Gastrocnemius medialis (tissue), 4 donors: ENCODE measurements at regions not wholly inside any gene's neighbourhood (a gene's known extent, or its start where the extent isn't known, plus 50 kb on each side); places are given as distances from the start of the nearest gene placed in this dataset.

Experiments
- ATAC-seq, 2 donors: fragments of 150-250 bp; one replicate each; pipeline ENCODE4 v1.9.1; 2016
- DNase-seq, 2 donors: peaks; one replicate each; pipeline ENCODE4 v3.0.0-alpha.2; 2019
- H3K27ac ChIP-seq, 4 donors: fragments of 200-600 bp; sonication (generic); 1 replicate in 1 of 4; 2 replicates in 3 of 4; pipeline ENCODE4 v1.5.1; 2016 to 2018; ENCODE audit warnings: mild to moderate bottlenecking in 2 of 4, moderate library complexity in 1 of 4
- H3K27me3 ChIP-seq, 3 donors: fragments of 200-600 bp; sonication (generic) in 2 of 3; 1 replicate in 1 of 3; 2 replicates in 2 of 3; pipeline versions ENCODE4 v1.5.1 to v1.6.0; 2016 to 2019; ENCODE audit warnings: mild to moderate bottlenecking in 1 of 3, moderate library complexity in 1 of 3
- H3K36me3 ChIP-seq, 2 donors: fragments of 200-600 bp; sonication (generic) in 1 of 2; one replicate each; pipeline ENCODE4 v1.5.1; 2017 to 2018
- H3K4me1 ChIP-seq, 2 donors: fragments of 200-600 bp; sonication (generic) in 1 of 2; one replicate each; pipeline ENCODE4 v1.5.1; 2016 to 2017; ENCODE audit warnings: mild to moderate bottlenecking in 2 of 2
- H3K4me3 ChIP-seq, 4 donors: fragments of 200-600 bp; sonication (generic) in 3 of 4; 1 replicate in 1 of 4; 2 replicates in 3 of 4; pipeline ENCODE4 v1.5.1; 2016 to 2019; ENCODE audit warnings: mild to moderate bottlenecking in 2 of 4
- H3K9me3 ChIP-seq, 3 donors: fragments of 200-600 bp; sonication (generic) in 2 of 3; 1 replicate in 1 of 3; 2 replicates in 2 of 3; pipeline ENCODE4 v1.5.1; 2016 to 2019
- POLR2A ChIP-seq, 2 donors: fragments of 450-650 bp; IDR thresholded peaks; one replicate each; pipeline ENCODE4 v1.6.1; 2017; ENCODE audit warnings: antibody characterized with exemption in 2 of 2, mild to moderate bottlenecking in 2 of 2, moderate library complexity in 2 of 2
- in situ Hi-C, 4 donors: fragments of 200-750 bp; cut with MboI; loops; one replicate each; pipeline versions ENCODE4 v1.15.0 to v1.8.0; 2017; ENCODE audit warnings: low sequenced_read_pairs in 4 of 4
- intact Hi-C: fragments of 100-400 bp; cut with DNase I; formaldehyde crosslinking; loops from one replicate; pipeline ENCODE4 v1.15.1; 2023; ENCODE audit warnings: low total_unique reads
- TF ChIP-seq, protein P1 (sequence below), 5 experiments: fragments of 450-650 bp in 3 of 5; fragments of 200-600 bp in 2 of 5; sonication (generic) in 2 of 5; IDR thresholded peaks in 4 of 5; conservative IDR thresholded peaks in 1 of 5; 1 replicate in 4 of 5; 2 replicates in 1 of 5; pipeline ENCODE4 v1.5.1; 2016 to 2019; ENCODE audit warnings: antibody characterized with exemption in 5 of 5, mild to moderate bottlenecking in 3 of 5, moderate library complexity in 3 of 5

- Histone ChIP-seq H3K4me1 (no peaks in the 10 kb centered on the region), H3K4me3 (no peak overlapping the region), H3K27ac (no peak overlapping the region), H3K9me3 (peaks cover 0 to 12% (median 3%) of the 10 kb centered on the region in 3 donors), H3K36me3 (no peaks in the 10 kb centered on the region), H3K27me3 (no peaks in the 10 kb centered on the region)
- intact Hi-C loops = no loop called here
- no peak for DNase-seq
- no peak for ATAC-seq
- in situ Hi-C loops = no loop called here
- TF ChIP-seq, protein P1, sequence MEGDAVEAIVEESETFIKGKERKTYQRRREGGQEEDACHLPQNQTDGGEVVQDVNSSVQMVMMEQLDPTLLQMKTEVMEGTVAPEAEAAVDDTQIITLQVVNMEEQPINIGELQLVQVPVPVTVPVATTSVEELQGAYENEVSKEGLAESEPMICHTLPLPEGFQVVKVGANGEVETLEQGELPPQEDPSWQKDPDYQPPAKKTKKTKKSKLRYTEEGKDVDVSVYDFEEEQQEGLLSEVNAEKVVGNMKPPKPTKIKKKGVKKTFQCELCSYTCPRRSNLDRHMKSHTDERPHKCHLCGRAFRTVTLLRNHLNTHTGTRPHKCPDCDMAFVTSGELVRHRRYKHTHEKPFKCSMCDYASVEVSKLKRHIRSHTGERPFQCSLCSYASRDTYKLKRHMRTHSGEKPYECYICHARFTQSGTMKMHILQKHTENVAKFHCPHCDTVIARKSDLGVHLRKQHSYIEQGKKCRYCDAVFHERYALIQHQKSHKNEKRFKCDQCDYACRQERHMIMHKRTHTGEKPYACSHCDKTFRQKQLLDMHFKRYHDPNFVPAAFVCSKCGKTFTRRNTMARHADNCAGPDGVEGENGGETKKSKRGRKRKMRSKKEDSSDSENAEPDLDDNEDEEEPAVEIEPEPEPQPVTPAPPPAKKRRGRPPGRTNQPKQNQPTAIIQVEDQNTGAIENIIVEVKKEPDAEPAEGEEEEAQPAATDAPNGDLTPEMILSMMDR (IDR thresholded peaks at IDR 0.05 in 4 of 5, conservative IDR thresholded peaks at IDR 0.05 in 1 of 5) = no peak
- TF ChIP-seq POLR2A (IDR thresholded peaks at IDR 0.05) = no peak
These were observed 245.8 kb downstream of the SPATA31D1 start for GRCh38 chr9:82234160-82234943.

- no peaks in the 10 kb centered on the region for H3K4me1 ChIP-seq
- intact Hi-C loops = no loop called here
- H3K4me3 ChIP-seq = no peak overlapping the region
- no peak for ATAC-seq
- in situ Hi-C loops = no loop called here
- TF ChIP-seq, protein P1 (IDR thresholded peaks at IDR 0.05 in 4 of 5, conservative IDR thresholded peaks at IDR 0.05 in 1 of 5) = no peak
- TF ChIP-seq POLR2A (IDR thresholded peaks at IDR 0.05) = no peak
- H3K9me3 ChIP-seq = no peaks in the 10 kb centered on the region
- DNase-seq = no peak
- H3K27me3 ChIP-seq = no peaks in the 10 kb centered on the region
- no peaks in the 10 kb centered on the region for H3K36me3 ChIP-seq
- H3K27ac ChIP-seq = no peak overlapping the region
These were observed 253.9 kb downstream of the SPATA31D1 start for GRCh38 chr9:82242285-82242963.

- in situ Hi-C loops (no loop called here), intact Hi-C loops (no loop called here)
- ATAC-seq (no peak), DNase-seq (peak in 1 of 2 donors; percentile 14)
- Histone ChIP-seq H3K36me3 (no peaks in the 10 kb centered on the region), H3K4me1 (no peaks in the 10 kb centered on the region), H3K27me3 (no peaks in the 10 kb centered on the region), H3K4me3 (no peak overlapping the region), H3K27ac (no peak overlapping the region), H3K9me3 (no peaks in the 10 kb centered on the region)
- no peak for TF ChIP-seq POLR2A (IDR thresholded peaks at IDR 0.05)
- TF ChIP-seq, protein P1 (IDR thresholded peaks at IDR 0.05 in 4 of 5, conservative IDR thresholded peaks at IDR 0.05 in 1 of 5) = no peak
These were observed 258.7 kb downstream of the SPATA31D1 start for GRCh38 chr9:82247318-82247717.

GRCh38 chr9:82252116-82252515, 263.5 kb downstream of the SPATA31D1 start:
- H3K4me3 ChIP-seq = no peak overlapping the region
- in situ Hi-C loops (no loop called here), intact Hi-C loops (no loop called here)

More at GRCh38 chr9:82252116-82252515, 263.5 kb downstream of the SPATA31D1 start:
- H3K27me3 ChIP-seq = no peaks in the 10 kb centered on the region
- H3K4me1 ChIP-seq = peaks cover 0 to 7% of the 10 kb centered on the region in 2 donors
- no peaks in the 10 kb centered on the region for H3K9me3 ChIP-seq
- ATAC-seq (no peak), DNase-seq (no peak)
- no peaks in the 10 kb centered on the region for H3K36me3 ChIP-seq
- H3K27ac ChIP-seq = no peak overlapping the region
- TF ChIP-seq POLR2A (IDR thresholded peaks at IDR 0.05) = no peak
- TF ChIP-seq, protein P1 (IDR thresholded peaks at IDR 0.05 in 4 of 5, conservative IDR thresholded peaks at IDR 0.05 in 1 of 5) = no peak
